ENCODE measurements at regions not wholly inside any gene's neighbourhood (a gene's known extent, or its start where the extent isn't known, plus 50 kb on each side); places are given as distances from the start of the nearest gene placed in this dataset.
"Not testable (repeated sequence)": the region's sequence is repeated elsewhere in the genome, so short reads cannot be mapped to it uniquely, and the experiment has no call there.

DNA sequence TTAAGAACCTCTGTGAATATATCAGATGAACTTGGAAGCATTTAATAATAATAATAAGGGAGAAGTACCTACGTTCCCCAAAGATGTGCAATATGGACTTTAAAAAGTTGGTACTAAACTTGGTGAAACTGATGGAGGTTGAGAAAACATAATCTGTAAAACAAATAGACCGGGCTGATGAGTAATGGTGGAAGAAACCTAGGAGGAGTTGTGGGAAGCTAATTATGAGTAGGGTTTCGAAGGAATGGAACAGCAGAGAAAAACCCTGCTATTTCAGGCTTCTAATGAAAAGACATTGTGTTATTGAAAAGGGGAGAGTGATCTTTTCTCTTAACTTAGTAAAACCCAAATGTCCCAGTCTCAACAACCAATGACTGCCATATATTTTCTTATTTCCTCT, 229.3 kb downstream of the PCSK1 start:
- DNase-seq (ENCODE audit: low spot score): no peak

DNA sequence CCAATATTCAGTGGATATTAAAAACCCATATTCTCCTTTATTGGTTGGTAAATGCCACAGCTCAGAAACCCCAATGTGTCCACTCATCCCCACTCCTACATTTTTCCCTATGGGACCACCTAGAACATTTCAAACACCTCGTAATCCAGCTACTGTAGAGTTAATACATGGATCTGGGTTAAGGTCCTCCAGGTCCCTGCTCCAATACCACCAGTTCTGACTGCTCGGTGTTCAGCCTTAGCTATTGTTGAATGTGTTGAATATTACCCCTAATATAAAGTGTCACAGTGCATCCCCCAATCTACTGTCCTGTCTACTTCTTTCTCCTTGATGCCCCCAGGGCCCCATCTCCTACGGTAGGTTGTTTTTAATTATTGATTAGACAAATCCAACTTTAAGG, 231.5 kb downstream of the PCSK1 start:
- no peak for DNase-seq (ENCODE audit: low spot score)

DNA sequence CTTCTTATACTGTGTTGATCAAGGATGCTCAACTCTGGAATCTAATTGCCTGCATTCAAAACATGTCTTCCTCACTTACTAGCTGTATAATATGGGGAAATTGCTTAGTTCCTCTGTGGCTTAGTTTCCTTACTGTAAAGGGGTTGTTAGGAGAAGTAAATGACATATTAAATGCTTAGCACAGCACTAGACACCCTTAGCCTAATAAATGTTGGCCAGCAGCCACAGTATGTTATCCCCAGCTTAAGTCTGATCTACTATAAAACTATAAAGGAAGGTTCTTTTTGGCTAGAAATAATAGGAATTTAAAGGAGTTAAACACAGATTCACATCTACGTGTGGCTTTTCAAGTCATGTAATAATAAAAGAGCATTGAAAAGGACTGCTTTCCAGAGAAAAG, 232.4 kb downstream of the PCSK1 start:
- no peak for DNase-seq (ENCODE audit: low spot score)

DNA sequence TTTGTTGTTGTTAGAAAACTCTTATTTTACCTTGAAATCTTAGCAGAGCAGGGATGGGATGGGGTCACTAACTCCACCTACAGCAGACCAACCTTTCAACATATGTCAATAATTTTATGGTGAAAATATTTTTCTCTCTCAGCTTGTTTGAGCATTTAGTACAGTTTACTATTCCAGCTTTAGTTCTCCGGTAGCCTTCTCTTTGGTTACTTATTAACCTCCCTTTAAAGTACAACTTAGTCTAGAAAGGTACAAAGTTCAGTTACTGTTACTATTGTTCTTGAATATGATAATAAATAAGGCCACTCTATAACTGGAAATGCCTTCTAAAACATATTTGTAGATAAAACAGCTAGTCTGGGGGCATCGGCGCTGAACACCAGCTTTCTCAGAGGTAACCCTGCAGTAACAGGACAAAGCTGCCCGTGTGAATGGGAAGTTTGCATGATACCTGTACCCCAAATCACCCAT, 233.3 kb downstream of the PCSK1 start:
- no peak for DNase-seq (ENCODE audit: low spot score)

DNA sequence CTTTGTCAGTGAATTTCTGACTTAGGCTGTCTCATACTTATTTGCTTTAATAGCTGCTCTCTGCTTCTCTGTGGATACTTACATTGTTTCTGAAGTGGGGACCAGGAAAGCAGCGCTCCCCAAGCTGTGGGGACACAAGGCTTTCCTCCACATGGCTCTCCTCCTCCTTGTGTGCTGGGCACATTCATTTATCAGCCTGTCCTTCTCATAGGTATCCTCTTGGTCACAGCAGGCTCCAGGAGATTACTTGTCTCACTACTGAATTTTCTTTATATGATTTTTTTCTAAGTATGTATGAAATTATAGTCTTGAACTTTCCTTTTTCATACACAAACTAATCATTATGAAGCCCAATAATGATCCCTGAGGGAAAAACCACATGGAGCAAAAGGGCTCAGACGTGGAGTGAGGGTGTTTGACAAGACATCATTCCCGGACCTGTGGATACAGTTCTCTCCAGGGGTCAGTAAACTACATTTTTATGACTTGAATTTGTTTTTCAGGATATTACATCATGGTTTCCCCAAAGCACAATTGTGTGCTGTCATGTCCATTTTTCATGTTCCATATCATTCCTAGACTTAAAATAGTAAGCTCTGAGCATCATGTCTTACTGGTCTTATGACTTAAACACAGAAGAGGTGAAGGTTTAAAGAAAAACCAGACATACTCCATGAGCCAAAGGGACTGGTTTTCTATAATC, 234.5 kb downstream of the PCSK1 start:
- DNase-seq (ENCODE audit: low spot score): no peak

DNA sequence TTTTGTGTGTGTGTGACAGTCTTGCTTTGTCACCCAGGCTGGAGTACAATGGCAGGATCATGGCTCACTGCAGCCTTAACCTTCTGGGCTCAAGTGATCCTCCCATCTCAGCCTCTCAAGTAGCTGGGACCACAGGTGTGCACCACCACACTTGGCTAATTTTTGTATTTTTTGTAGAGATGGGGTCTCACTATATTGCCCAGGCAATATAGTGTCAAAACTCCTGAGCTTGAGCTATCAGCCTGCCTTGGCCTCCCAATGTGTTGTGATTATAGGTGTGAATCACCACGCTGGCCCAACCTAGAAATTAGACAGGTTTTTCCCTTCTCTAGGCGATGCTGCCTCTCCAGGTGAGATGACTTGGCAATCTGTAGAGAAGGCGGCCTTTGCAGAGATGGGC, 235.3 kb downstream of the PCSK1 start:
- not testable (repeated sequence) for DNase-seq (ENCODE audit: low spot score)

DNA sequence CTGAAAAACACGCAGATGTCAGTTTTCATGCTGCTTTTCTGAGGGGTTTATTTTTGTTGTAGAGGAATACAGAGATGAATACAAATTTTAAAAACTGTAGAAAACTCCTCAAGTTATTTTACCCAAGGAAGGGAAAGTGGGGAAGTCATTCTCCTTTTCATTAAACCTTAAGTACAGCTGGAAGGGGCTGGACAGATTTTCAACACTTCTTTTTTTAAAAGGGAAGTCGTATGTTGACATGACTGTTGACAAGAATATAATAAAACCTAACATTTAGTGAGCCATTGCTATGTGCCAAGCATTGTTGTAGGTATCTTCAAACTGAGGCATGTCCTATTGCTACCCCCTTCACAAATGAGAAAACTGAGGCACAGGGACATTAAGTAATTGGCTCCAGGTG, 235.7 kb upstream of the ELL2 start:
- no peak for DNase-seq (ENCODE audit: low spot score)

DNA sequence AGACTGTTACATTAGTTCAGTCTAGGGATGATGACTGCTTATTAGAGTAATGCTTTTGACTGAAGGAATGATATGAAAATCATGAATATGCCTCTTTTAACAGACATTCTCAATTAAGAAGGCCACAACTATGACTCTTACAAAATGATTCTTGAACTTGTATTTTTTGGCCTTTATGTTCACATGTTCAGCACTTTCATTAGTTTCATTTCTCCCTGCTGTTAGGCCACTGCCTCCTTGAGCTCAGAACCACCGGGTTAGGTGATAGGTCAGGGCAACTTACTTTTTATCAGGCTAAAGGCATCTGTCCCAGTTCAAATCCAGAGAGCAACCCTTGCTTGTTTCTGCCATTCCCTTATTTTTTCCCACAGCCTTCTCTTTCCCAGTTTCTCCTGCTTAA, 235.2 kb upstream of the ELL2 start:
- DNase-seq (ENCODE audit: low spot score): no peak

DNA sequence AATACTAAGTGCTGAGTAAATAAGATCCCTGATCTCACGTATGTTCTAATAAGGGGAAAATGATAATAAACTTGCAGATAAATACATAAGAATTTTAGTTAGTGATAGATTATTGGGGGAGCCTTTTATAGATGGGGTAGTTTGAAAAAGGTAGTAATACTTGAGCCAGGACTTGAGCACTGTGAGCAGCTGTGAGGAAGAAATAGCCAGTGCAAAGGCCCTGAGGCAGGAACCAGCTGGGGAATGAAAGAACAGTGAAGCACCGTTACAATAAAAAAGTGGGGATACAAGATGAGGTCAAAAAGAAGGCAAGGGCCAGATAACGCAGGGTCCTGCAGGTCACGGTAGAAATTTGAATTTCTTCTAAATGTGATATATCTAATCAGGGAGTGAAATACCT, 234.8 kb upstream of the ELL2 start:
- no peak for DNase-seq (ENCODE audit: low spot score)

DNA sequence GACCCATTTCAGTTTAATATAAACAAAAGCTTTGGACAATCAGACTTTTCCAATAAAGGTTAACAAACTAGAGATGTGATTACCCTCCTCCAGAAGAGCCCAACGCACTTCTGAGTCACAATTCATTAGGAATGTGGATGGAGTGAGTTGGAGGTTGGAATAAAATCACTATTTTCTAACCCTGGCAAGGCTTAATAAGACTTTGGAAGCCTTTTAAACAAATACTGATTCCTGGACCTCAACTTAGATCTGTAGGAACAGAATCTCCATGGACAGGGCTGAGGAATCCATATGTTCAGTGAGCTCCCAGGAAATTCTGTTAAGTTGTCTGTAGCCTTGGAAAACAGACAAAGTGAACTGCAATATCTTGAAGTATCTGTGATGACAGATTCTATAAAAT, 233.5 kb upstream of the ELL2 start:
- DNase-seq (ENCODE audit: low spot score): no peak

DNA sequence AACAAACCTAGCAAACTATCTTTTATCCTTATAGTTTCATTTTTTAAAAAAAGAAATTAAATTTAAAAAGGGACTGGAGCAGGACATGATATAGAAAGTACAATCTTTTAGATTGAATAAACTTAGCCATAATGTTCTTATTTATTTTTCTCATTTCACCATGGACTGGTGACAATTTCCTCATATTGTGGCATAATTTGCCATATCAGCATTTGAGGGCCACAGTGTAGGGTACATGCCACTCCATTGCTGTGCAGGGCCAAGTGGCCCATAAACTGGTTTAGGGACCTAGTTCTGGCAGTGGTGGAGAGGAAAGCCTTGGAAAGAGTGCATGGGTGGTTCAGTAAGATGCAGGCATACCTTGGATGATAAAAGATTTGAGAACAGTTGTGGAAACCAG, 232.9 kb upstream of the ELL2 start:
- no peak for DNase-seq (ENCODE audit: low spot score)

DNA sequence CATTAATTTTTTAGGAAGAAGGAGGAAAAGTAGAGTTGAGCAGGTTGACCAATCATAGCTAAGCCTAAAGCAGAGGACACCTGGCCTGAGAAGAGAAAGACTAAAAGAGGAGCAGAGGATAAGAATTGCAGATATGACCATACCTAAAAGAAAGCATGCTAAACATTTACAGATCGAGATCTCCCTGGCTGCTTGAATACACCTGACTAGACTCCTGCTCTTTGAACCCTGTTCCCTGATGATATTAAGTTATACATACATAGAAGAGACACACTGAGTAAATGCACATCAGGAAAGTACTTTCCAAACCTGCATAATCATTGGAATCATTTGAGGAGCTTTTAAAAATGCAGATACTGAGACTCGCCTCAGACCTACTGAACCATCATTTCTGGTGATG, 232.3 kb upstream of the ELL2 start:
- DNase-seq (ENCODE audit: low spot score): no peak

DNA sequence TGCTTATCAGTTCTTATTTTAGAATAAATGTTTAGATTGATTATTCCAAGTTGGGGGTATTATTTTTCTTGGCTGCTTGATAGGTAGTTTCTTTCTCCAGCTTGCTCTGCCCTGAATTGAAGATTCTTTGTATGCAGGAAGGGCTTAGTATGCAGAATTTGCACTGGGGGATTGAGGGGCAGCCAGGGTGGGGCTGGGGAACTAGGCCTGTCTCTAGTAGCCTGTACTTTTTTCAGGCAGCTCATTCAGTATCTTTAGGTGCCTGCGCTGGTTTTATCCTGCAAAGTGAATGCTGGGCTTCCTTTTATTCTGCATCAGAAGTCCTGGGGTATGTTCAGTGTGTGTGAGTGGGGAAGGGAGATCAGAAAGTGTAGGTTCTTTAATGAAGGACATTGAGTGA, 228.3 kb upstream of the ELL2 start:
- no peak for DNase-seq (ENCODE audit: low spot score)

DNA sequence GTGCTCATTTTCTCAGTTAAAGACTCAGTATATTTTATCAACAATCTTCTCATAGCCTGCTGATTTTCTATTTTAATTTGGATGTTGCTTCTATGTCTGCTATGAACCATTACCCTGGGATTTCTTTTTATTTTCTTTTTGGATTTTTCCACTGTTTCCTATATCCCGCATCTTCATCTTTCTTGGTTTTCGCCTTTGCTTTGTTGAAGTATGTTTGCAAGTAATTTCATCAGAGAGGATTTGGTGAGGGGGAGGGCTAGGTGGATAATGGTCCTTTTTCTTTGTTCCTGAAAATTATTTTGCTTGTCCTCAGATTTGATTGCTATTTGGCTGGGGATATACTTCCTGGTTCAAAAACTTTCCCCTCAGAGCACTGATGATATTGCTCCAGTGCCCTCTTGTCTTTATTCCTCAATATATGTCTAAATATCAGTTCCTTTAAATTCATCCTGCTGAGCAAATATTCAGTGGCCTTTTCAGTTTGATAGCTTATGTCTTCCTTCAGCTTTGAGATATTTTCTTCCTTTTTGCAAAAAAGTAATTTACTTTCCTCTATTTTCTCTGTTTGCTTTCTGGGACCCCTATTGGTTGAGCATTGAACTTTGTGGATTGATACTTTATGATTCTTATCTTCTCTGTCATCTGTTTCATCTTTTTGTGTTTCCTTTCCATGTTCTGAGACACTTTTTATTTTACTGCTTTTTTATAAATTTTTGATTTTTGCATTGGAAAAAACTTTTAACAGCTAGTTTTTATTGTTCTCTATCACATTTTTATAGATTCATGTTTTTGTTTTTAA, 227.6 kb upstream of the ELL2 start:
- DNase-seq (ENCODE audit: low spot score): no peak

DNA sequence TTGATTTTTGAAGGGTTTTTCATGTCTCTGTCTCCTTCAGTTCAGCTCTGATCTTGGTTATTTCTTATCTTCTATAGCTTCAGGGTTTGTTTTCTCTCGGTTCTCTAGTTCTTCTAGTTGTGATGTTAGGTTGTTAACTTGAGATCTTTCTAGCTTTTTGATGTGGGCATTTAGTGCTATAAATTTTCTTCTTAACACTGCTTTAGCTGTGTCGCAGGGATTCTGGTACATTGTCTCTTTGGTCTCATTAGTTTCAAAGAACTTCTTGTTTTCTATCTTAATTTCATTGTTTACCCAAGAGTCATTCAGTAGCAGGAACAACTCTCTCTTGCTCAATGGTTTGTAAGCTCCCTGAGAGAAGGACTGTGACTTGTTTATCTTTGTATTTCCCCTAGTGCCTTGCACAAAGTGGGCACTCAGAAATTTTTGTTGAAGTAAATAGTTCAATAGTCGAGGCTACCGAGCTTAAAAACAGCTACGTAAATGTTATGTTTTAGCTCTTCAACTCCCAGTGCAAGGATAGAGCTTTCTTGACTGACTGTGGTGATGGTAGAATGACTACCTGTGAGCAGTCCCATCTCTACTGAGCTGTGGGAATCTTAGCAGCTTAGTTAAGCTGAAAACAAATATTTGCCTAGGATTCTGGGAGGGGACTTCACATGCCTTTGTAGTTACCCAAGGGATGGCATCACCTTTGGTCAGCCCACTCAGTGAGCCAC, 225.8 kb upstream of the ELL2 start:
- no peak for DNase-seq (ENCODE audit: low spot score)

DNA sequence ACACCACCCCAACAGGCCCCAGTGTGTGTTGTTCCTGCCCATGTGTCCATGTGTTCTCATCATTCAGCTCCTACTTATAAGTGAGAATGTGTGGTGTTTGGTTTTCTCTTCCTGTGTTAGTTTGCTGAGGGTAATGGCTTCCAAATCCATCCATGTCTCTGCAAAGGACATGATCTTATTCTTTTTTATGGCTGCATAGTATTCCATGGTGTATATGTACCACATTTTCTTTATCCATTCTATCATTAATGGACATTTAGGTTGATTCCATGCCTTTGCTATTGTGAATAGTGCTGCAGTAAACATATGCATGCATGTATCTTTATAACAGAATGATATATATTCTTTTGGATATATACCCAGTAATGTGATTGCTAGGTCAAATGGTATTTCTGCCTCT, 222.9 kb upstream of the ELL2 start:
- not testable (repeated sequence) for DNase-seq (ENCODE audit: low spot score)

DNA sequence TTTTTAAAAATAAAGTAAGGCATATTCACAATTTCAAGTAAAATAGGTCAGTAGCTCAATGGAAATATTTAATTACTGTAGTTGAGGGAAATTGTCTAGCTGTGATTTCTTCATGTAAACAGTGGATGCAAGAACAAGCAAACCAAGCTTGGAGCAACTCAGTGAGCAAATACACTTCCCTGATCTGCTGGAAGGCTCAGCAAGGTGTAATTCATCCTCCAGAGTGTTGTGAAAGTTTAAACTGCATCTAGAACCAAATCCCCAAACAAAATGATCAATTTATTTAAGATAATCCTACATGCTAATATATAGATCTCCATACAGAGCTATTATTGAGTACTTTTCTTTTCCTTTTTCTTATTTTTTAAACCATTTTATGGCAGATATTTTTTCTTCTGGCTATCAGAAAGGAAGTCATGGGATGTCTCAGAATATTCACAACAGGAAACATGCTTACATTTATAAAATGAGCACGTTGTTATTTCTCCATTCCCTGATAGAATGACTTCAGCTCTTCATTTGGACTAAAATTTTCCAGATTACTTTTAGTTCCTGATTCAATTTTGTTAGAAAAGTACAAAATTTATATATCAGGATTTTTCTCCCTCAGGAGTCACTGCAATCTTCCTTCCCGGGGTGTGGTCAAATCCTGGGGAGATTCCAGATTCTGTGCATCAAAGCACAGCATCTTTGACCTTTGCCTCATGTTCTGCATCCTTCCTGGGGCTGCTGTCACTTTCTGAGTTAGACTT, 219.2 kb upstream of the ELL2 start:
- DNase-seq (ENCODE audit: low spot score): no peak

DNA sequence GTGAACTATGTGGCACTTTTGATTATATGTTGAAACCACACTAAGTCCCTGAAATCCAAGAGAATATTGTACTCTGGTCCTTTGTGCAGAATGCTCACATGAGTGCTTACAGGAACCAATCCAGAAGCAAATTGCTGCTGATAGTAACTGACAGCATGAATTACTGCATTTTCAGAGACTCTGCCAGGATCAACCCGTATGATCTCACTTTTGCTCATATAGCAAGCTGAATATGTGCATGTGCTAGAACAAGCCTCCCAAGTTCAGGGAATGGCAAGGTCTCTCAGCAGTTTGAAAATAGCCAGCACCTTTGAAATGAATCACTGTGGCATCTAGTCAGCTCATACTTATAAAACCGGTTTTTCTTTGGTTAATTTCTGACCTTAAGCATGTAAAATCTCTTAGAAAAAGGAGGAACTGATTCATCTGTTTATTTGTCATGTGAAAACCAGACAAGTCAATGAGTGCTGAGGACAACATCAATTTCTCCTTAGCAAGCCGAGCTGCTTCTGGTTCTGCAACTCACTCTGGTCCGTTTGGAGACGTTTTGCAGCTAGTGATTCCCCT, 215.7 kb upstream of the ELL2 start:
- DNase-seq (ENCODE audit: low spot score): peak; percentile 78

DNA sequence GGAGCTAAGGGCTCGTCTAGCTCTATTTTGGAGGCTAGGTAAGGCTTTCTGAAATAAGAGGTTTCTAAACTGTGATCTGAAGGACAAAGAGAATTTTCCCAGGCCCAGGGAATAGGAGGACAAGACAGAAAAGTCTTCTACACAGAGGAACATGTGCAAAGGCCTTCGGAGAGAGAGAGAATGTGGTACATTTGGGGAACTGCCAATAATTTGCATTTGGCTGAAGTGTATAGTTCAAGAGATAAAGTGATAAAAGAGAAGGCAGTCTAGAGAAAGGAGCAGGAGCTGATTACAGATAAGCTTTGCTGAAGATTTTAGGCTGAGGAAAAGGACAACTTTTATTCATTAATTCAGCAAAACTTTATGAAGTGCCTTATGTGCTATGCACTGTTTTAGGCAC, 214.4 kb upstream of the ELL2 start:
- no peak for DNase-seq (ENCODE audit: low spot score)

DNA sequence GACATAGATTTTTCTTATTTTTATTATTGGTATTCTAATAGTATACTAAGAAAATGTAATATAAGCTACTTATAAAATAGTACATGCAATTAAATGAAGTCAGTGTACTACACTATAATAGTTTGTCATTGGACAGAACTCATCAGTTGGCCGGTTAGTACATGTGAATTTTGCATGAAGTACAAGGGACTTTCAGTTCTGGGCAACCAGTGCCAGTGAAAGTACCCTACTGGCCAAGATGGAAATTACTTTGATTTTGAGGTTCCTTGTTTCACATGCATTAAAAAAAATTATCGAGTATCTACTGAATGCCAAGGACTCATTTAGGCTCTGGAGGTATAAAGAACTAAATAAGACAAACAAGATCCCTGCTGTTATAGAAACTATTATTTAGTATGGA, 213.4 kb upstream of the ELL2 start:
- peak; percentile 37 for DNase-seq (ENCODE audit: low spot score)

DNA sequence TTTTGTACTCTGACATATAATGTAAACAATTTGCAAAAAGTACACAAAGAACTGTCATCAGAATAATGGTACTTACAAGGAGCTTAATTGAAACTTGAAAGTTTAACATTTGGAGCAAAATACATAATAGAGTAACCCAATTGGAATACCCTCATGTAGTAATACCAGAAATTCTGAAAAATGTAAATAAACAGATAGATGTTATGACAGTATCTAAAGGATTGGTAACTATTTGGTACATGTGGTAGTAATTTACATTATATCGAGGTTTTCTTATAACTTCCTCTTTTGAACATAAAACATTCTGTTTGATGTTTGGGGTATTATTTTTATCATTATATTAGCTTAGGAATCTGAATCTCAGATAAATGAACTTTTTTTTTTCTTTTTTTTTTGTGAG, 211.7 kb upstream of the ELL2 start:
- DNase-seq (ENCODE audit: low spot score): no peak

DNA sequence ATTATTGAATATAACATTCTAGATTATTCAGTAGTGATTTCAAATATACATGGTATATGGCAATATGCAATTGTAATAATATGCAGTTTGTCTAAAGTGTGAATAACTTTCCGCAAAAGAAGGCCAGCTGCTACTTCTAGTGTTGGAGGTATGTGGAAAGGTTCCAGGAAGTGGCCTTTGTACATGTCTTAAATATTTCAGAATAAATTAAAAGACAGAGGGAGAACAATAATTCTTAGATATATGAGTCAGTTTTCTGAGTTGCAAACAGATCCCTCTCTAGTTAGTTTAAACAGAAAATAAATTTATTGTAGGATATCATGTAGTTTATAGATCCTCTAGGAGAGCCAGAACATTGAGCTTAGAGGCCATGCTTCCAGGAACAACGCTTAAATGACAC, 210.8 kb upstream of the ELL2 start:
- peak; percentile 54 for DNase-seq (ENCODE audit: low spot score)
